ENCODE measurements at regions not wholly inside any gene's neighbourhood (a gene's known extent, or its start where the extent isn't known, plus 50 kb on each side); places are given as distances from the start of the nearest gene placed in this dataset.

DNA sequence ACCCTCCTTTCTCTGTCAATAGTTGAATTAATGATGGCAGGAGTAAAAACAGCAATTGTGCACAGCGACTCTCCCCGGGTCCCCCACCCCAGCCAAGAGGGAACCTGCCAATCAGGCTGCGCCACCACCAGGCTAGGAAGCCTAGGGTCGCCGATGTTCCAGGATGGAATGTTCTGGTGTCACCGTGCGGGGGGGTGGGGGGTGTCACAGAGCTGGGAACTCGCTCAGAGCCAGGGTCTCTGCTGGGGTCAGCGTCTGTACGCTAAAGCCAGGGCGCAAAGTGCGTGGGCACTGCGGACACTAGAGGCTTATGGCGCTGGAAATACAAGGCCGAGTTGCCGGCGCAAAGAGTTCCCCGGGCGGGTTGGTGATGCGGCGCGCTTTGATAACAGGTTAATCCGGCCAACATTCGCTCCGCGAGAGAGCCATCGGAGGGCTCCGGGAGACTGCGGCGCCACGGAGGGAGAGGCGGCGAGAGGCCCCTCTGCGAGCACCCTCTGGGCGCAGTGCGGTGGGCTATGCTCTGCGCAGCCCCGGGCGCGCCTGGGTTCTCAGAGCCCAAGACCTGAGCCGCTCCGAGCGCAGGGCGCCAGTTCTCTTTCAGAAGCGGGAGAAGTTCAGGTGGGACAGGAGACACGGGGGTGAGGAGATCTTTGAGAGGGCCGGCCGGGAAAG, 192.3 kb downstream of the EMX2 start:
- TF ChIP-seq, protein P1, sequence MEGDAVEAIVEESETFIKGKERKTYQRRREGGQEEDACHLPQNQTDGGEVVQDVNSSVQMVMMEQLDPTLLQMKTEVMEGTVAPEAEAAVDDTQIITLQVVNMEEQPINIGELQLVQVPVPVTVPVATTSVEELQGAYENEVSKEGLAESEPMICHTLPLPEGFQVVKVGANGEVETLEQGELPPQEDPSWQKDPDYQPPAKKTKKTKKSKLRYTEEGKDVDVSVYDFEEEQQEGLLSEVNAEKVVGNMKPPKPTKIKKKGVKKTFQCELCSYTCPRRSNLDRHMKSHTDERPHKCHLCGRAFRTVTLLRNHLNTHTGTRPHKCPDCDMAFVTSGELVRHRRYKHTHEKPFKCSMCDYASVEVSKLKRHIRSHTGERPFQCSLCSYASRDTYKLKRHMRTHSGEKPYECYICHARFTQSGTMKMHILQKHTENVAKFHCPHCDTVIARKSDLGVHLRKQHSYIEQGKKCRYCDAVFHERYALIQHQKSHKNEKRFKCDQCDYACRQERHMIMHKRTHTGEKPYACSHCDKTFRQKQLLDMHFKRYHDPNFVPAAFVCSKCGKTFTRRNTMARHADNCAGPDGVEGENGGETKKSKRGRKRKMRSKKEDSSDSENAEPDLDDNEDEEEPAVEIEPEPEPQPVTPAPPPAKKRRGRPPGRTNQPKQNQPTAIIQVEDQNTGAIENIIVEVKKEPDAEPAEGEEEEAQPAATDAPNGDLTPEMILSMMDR (IDR thresholded peaks at IDR 0.05) = no peak
- Mint-ChIP-seq H3K4me1 (no peaks in the 10 kb centered on the region), H3K36me3 (no peaks in the 10 kb centered on the region), H3K27ac (no peak overlapping the region), H3K27me3 (ENCODE audit: low read depth in 2 of 2) (peaks cover 29 to 43% of the 10 kb centered on the region in 2 donors), H3K9me3 (no peaks in the 10 kb centered on the region), H3K4me3 (no peak overlapping the region)
- Histone ChIP-seq H3K27me3 (ENCODE audit: control insufficient read depth, insufficient read depth, low read length) (no peaks in the 10 kb centered on the region), H3K4me1 (ENCODE audit: control insufficient read depth, insufficient read depth, low read length) (no peaks in the 10 kb centered on the region), H3K36me3 (ENCODE audit: control insufficient read depth, insufficient read depth, low read length) (no peaks in the 10 kb centered on the region), H3K27ac (ENCODE audit: low read length) (no peak overlapping the region), H3K4me3 (ENCODE audit: low read length) (no peak overlapping the region), H3K9me3 (ENCODE audit: control insufficient read depth, insufficient read depth, low read length) (no peaks in the 10 kb centered on the region)
- ATAC-seq (no peak), DNase-seq (no peak)
- intact Hi-C loops (cut with micrococcal nuclease) = no loop called here
- 8% methylated on average over 48 of the region's 48 CpGs for WGBS (ENCODE audit: insufficient coverage)

DNA sequence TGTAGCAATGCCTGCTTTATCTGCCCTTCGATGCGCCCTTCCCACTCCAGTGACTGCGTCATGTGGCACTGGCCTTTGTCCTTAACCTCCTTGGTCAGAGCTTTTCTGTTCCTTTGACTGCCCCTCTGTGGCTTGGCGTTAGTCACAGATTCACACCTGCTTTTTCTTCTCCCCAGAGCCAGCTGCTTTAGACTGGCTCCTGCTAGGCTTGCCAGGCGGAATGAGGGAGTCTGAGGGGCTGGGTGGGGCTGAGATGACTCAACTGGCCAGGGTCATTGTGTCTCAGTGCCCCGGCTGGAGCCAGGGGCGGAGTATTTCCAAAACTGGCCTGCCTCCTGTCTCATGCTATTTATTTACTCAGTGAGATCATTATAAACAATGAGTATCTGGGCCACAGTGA, 194.1 kb downstream of the EMX2 start:
- H3K4me3 ChIP-seq (ENCODE audit: low read length) = no peak overlapping the region
- no peaks in the 10 kb centered on the region for H3K27me3 ChIP-seq (ENCODE audit: control insufficient read depth, insufficient read depth, low read length)
- Mint-ChIP-seq H3K27me3 (ENCODE audit: low read depth in 2 of 2) (peaks cover 22 to 37% of the 10 kb centered on the region in 2 donors), H3K9me3 (no peaks in the 10 kb centered on the region), H3K4me1 (no peaks in the 10 kb centered on the region), H3K27ac (no peak overlapping the region), H3K4me3 (no peak overlapping the region), H3K36me3 (no peaks in the 10 kb centered on the region)
- intact Hi-C loops (cut with micrococcal nuclease) = no loop called here
- no peak overlapping the region for H3K27ac ChIP-seq (ENCODE audit: low read length)
- ATAC-seq (no peak), DNase-seq (no peak)
- no peaks in the 10 kb centered on the region for H3K36me3 ChIP-seq (ENCODE audit: control insufficient read depth, insufficient read depth, low read length)
- H3K9me3 ChIP-seq (ENCODE audit: control insufficient read depth, insufficient read depth, low read length) = no peaks in the 10 kb centered on the region
- TF ChIP-seq, protein P1 (IDR thresholded peaks at IDR 0.05) = no peak
- no peaks in the 10 kb centered on the region for H3K4me1 ChIP-seq (ENCODE audit: control insufficient read depth, insufficient read depth, low read length)
- WGBS (ENCODE audit: insufficient coverage) = 67% methylated on average over 7 of the region's 7 CpGs

DNA sequence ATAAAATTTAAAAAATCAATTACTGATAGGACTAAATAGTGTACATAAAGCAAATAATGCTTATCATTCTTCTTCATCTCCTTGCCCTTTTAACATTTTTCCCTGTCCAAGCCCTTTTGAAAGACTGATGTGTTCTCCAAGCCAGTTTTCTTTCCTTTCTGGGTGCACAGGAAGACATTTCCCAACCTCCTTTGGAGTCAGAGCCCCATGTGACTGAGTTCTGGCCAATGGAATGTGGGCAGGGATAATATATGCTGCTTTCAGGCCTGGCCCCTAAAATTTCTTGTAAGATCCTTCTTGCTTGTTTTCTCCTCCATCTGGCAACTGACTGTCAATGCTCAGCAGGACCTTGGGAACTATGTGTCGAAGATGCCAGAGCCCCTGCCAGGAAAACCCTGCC, 197.5 kb downstream of the EMX2 start:
- Mint-ChIP-seq H3K36me3 (no peaks in the 10 kb centered on the region), H3K4me1 (no peaks in the 10 kb centered on the region), H3K27ac (no peak overlapping the region), H3K27me3 (ENCODE audit: low read depth in 2 of 2) (peaks cover 16 to 23% of the 10 kb centered on the region in 2 donors), H3K4me3 (no peak overlapping the region), H3K9me3 (no peaks in the 10 kb centered on the region)
- H3K4me1 ChIP-seq (ENCODE audit: control insufficient read depth, insufficient read depth, low read length) = no peaks in the 10 kb centered on the region
- 72% methylated on average over 1 of the region's 1 CpG for WGBS (ENCODE audit: insufficient coverage)
- no peak for DNase-seq
- TF ChIP-seq, protein P1 (IDR thresholded peaks at IDR 0.05) = no peak
- no peak overlapping the region for H3K27ac ChIP-seq (ENCODE audit: low read length)
- no peaks in the 10 kb centered on the region for H3K27me3 ChIP-seq (ENCODE audit: control insufficient read depth, insufficient read depth, low read length)
- no peak for ATAC-seq
- no peaks in the 10 kb centered on the region for H3K36me3 ChIP-seq (ENCODE audit: control insufficient read depth, insufficient read depth, low read length)
- no peaks in the 10 kb centered on the region for H3K9me3 ChIP-seq (ENCODE audit: control insufficient read depth, insufficient read depth, low read length)
- intact Hi-C loops (cut with micrococcal nuclease) = no loop called here
- no peak overlapping the region for H3K4me3 ChIP-seq (ENCODE audit: low read length)

DNA sequence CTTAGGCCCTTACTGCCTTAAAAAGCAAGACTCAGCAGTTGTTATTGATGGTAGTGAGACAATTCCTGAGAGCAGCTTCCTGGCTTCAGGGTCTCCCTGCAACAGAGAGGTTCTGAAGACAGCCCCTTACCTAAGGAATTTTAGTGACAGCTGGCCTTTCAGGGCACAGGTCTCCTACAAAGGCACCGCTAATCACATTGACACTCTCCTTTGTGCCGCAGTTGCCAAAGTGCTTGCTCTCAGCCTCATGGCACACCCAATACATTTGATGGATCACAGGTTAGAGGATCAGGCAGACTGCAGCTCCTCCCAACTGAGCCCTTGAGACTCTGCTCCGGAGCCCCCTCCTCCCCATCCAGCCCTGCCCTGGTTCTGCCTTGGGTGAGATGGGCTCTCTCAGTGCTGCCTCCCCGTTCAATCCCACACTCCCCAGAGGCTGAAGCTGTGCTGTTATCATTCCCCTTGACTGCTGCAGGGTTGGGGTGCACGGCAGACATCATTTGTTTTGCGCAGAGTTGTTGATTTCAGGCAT, 198.2 kb downstream of the EMX2 start:
- H3K4me3 Mint-ChIP-seq = no peak overlapping the region
- ATAC-seq (no peak), DNase-seq (no peak)
- H3K9me3 ChIP-seq (ENCODE audit: control insufficient read depth, insufficient read depth, low read length) = no peaks in the 10 kb centered on the region
- WGBS (ENCODE audit: insufficient coverage) = 69% methylated on average over 6 of the region's 6 CpGs
- H3K36me3 Mint-ChIP-seq = no peaks in the 10 kb centered on the region
- no peaks in the 10 kb centered on the region for H3K9me3 Mint-ChIP-seq
- H3K36me3 ChIP-seq (ENCODE audit: control insufficient read depth, insufficient read depth, low read length) = no peaks in the 10 kb centered on the region
- no peak overlapping the region for H3K27ac ChIP-seq (ENCODE audit: low read length)
- H3K27me3 Mint-ChIP-seq (ENCODE audit: low read depth in 2 of 2) = peaks cover 11 to 22% of the 10 kb centered on the region in 2 donors
- TF ChIP-seq, protein P1 (IDR thresholded peaks at IDR 0.05) = no peak
- intact Hi-C loops (cut with micrococcal nuclease) = no loop called here
- no peak overlapping the region for H3K4me3 ChIP-seq (ENCODE audit: low read length)
- no peaks in the 10 kb centered on the region for H3K4me1 Mint-ChIP-seq
- no peak overlapping the region for H3K27ac Mint-ChIP-seq
- H3K4me1 ChIP-seq (ENCODE audit: control insufficient read depth, insufficient read depth, low read length) = no peaks in the 10 kb centered on the region
- H3K27me3 ChIP-seq (ENCODE audit: control insufficient read depth, insufficient read depth, low read length) = no peaks in the 10 kb centered on the region

All from natural killer cell (primary cell).